ENCODE measurements at regions not wholly inside any gene's neighbourhood (a gene's known extent, or its start where the extent isn't known, plus 50 kb on each side); places are given as distances from the start of the nearest gene placed in this dataset.

DNA sequence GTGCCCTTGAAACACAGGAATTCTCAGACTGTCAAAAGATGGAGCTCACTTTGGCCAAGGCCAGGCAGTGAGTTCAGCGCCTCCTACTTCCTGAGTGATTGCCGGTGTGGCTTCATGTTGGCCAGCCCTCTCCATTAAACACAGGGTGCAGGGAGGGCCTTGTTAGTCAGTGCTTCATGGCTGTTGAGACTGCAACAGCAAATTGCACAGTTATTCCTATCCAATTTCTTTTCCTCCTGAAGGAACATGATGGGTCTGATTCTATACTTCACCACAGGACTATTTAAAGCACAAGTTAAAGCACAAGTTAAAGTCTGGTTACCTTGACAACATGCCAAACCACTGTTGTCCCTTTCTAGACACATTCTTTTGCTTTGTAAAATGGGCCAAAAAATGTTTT, 156.6 kb downstream of the SIPA1L2 start:
- TF ChIP-seq, protein P1, sequence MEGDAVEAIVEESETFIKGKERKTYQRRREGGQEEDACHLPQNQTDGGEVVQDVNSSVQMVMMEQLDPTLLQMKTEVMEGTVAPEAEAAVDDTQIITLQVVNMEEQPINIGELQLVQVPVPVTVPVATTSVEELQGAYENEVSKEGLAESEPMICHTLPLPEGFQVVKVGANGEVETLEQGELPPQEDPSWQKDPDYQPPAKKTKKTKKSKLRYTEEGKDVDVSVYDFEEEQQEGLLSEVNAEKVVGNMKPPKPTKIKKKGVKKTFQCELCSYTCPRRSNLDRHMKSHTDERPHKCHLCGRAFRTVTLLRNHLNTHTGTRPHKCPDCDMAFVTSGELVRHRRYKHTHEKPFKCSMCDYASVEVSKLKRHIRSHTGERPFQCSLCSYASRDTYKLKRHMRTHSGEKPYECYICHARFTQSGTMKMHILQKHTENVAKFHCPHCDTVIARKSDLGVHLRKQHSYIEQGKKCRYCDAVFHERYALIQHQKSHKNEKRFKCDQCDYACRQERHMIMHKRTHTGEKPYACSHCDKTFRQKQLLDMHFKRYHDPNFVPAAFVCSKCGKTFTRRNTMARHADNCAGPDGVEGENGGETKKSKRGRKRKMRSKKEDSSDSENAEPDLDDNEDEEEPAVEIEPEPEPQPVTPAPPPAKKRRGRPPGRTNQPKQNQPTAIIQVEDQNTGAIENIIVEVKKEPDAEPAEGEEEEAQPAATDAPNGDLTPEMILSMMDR (IDR thresholded peaks at IDR 0.05): no peak
- TF ChIP-seq POLR2A (IDR thresholded peaks at IDR 0.05): no peak
